ENCODE measurements at regions not wholly inside any gene's neighbourhood (a gene's known extent, or its start where the extent isn't known, plus 50 kb on each side); places are given as distances from the start of the nearest gene placed in this dataset.
"Not testable (repeated sequence)": the region's sequence is repeated elsewhere in the genome, so short reads cannot be mapped to it uniquely, and the experiment has no call there.

DNA sequence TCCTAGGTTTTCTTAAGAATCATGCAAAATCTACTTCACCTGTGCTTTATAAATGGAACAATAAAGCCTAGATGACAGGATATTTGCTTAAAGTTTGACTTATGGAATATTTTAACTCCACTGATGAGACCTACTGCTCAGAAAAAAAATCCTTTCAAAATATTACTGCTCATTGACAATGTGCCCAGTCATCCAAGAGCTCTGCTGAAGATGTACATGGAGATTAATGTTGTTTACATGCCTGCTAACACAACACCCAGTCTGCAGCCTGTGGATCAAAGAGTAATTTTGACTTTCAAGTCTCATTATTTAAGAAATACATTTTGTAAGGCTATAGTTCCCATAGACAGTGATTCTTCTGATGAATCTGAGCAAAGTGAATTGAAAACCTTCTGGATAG, 889.6 kb downstream of the CDH18 start:
- Mint-ChIP-seq H3K9me3 (peaks cover 10% of the 10 kb centered on the region in 2 donors), H3K27me3 (no peaks in the 10 kb centered on the region), H3K27ac (no peak overlapping the region), H3K4me1 (ENCODE audit: low read depth in 2 of 2) (no peaks in the 10 kb centered on the region), H3K36me3 (ENCODE audit: insufficient read depth) (no peaks in the 10 kb centered on the region), H3K4me3 (no peak overlapping the region)
- DNase-seq (no peak), ATAC-seq (replicated peaks) (no peak)

GRCh38 chr5:19099195-19099594, 888.8 kb downstream of the CDH18 start:
- peaks cover 6 to 10% of the 10 kb centered on the region in 2 donors for H3K9me3 Mint-ChIP-seq
- ATAC-seq (replicated peaks): no peak
- no peak for DNase-seq
- H3K36me3 Mint-ChIP-seq (ENCODE audit: insufficient read depth): no peaks in the 10 kb centered on the region
- H3K4me3 Mint-ChIP-seq: no peak overlapping the region
- H3K27me3 Mint-ChIP-seq: no peaks in the 10 kb centered on the region
- H3K27ac Mint-ChIP-seq: no peak overlapping the region
- H3K4me1 Mint-ChIP-seq (ENCODE audit: low read depth in 2 of 2): no peaks in the 10 kb centered on the region

DNA sequence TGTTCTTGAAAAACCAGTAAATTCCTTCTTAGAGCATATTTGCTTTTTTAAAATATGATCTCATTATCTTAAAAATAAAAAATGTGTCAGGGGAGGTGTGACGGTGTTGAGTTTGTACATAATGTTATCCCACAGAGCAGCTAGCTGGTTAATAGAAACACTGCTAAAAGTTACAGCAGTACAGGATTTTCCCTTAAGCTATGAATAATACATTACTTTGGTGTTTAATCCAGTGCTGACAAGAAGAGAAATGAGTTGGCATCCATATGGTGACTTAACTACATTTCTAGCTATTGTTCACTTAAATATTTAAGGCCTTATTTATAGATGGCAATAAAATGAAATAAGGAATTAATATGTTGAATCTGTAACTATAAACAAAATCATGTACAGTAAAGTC, 883.1 kb downstream of the CDH18 start:
- no peak overlapping the region for H3K27ac Mint-ChIP-seq
- ATAC-seq (replicated peaks) (no peak), DNase-seq (no peak)
- H3K9me3 Mint-ChIP-seq: peaks cover 10 to 16% of the 10 kb centered on the region in 2 donors
- H3K4me3 Mint-ChIP-seq: no peak overlapping the region
- no peaks in the 10 kb centered on the region for H3K4me1 Mint-ChIP-seq (ENCODE audit: low read depth in 2 of 2)
- H3K27me3 Mint-ChIP-seq: no peaks in the 10 kb centered on the region
- H3K36me3 Mint-ChIP-seq (ENCODE audit: insufficient read depth): no peaks in the 10 kb centered on the region

GRCh38 chr5:19122923-19123322, 865.1 kb downstream of the CDH18 start:
- ATAC-seq (replicated peaks) (no peak), DNase-seq (no peak)
- H3K27me3 Mint-ChIP-seq: no peaks in the 10 kb centered on the region
- H3K4me1 Mint-ChIP-seq (ENCODE audit: low read depth in 2 of 2): no peaks in the 10 kb centered on the region
- H3K4me3 Mint-ChIP-seq: no peak overlapping the region
- H3K27ac Mint-ChIP-seq: no peak overlapping the region
- H3K9me3 Mint-ChIP-seq: peaks cover 13 to 19% of the 10 kb centered on the region in 2 donors
- no peaks in the 10 kb centered on the region for H3K36me3 Mint-ChIP-seq (ENCODE audit: insufficient read depth)

- DNase-seq (no peak), ATAC-seq (replicated peaks) (no peak)
- Mint-ChIP-seq H3K27me3 (no peaks in the 10 kb centered on the region), H3K27ac (no peak overlapping the region), H3K9me3 (peaks cover 7 to 17% of the 10 kb centered on the region in 2 donors), H3K4me3 (no peak overlapping the region), H3K36me3 (ENCODE audit: insufficient read depth) (no peaks in the 10 kb centered on the region), H3K4me1 (ENCODE audit: low read depth in 2 of 2) (no peaks in the 10 kb centered on the region)
These were observed 861.9 kb downstream of the CDH18 start for GRCh38 chr5:19125956-19126713.

DNA sequence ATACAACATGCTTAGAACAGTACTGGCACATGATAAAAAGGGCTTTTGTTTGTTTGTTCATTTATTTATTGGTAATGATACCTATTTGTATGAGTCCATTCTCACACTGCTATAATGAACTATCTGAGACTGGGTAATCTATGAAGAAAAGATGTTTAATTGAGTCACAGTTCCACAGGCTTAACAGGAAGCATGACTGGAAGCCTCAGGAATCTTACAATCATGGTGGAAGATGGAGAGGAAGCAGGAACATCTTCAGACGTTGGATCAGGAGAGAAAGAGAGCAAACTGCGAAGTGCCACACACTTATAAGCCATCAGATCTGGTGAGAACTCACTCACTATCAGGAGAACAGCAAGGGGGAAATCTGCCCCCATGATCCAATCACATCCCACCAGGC, 847.7 kb downstream of the CDH18 start:
- Mint-ChIP-seq H3K36me3 (ENCODE audit: insufficient read depth) (no peaks in the 10 kb centered on the region), H3K4me1 (ENCODE audit: low read depth in 2 of 2) (no peaks in the 10 kb centered on the region), H3K9me3 (peaks cover 17 to 20% of the 10 kb centered on the region in 2 donors), H3K4me3 (no peak overlapping the region), H3K27me3 (no peaks in the 10 kb centered on the region), H3K27ac (no peak overlapping the region)
- DNase-seq (no peak), ATAC-seq (replicated peaks) (no peak)

GRCh38 chr5:19141937-19142524, 846.0 kb downstream of the CDH18 start:
- peaks cover 14 to 22% of the 10 kb centered on the region in 2 donors for H3K9me3 Mint-ChIP-seq
- H3K4me1 Mint-ChIP-seq (ENCODE audit: low read depth in 2 of 2); H3K27ac Mint-ChIP-seq; DNase-seq; H3K27me3 Mint-ChIP-seq; H3K36me3 Mint-ChIP-seq (ENCODE audit: insufficient read depth); H3K4me3 Mint-ChIP-seq; ATAC-seq (replicated peaks): not testable (repeated sequence)

DNA sequence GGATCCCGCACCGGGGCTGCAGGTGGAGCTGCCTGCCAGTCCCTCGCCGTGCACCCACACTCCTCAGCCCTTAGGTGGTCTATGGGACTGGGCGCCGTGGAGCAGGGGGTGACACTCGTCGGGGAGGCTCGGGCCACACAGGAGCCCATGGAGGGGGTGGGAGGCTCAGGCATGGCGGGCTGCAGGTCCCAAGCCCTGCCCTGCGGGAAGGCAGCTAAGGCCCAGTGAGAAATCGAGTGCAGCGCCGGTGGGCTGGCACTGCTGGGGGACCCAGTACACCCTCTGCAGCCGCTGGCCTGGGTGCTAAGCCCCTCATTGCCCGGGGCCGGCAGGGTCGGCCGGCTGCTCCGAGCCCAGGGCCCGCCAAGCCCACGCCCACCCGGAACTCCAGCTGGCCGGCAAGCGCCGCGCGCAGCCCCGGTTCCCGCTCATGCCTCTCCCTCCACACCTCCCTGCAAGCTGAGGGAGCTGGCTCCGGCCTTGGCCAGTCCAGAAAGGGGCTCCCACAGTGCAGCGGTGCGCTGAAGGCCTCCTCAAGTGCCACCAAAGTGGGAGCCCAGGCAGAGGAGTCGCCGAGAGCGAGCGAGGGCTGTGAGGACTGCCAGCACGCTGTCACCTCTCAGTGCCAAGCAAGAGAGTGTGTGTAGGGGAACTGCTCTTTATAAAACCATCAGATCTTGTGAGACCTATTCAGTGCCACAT, 845.1 kb downstream of the CDH18 start:
- not testable (repeated sequence) for H3K4me1 Mint-ChIP-seq (ENCODE audit: low read depth in 2 of 2)

DNA sequence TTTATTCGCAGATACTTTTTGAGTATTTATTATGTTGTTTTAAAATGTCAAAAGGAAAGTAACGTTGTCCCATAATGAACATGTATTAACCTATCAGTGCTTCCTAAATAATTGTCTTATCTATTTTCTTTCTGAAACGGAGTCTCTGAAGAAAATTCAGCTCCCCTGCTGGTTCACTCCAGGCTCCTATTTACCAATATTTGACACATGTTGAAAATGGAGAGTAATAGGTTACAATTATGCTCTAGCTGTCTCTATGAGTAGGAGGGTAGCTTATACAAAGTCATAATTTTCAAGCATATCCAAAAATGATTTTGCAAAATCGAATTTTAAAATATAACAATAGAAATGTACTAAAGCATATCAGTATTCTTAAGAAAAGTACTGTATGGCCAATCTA, 844.1 kb downstream of the CDH18 start:
- DNase-seq (no peak), ATAC-seq (replicated peaks) (no peak)
- H3K36me3 Mint-ChIP-seq (ENCODE audit: insufficient read depth): no peaks in the 10 kb centered on the region
- H3K4me1 Mint-ChIP-seq (ENCODE audit: low read depth in 2 of 2): no peaks in the 10 kb centered on the region
- H3K4me3 Mint-ChIP-seq: no peak overlapping the region
- no peaks in the 10 kb centered on the region for H3K27me3 Mint-ChIP-seq
- no peak overlapping the region for H3K27ac Mint-ChIP-seq
- peaks cover 14 to 24% of the 10 kb centered on the region in 2 donors for H3K9me3 Mint-ChIP-seq

More for the DNA sequence above, 845.1 kb downstream of the CDH18 start:
- H3K27me3 Mint-ChIP-seq; H3K27ac Mint-ChIP-seq; H3K4me3 Mint-ChIP-seq; ATAC-seq (replicated peaks); DNase-seq; H3K36me3 Mint-ChIP-seq (ENCODE audit: insufficient read depth): not testable (repeated sequence)
- H3K9me3 Mint-ChIP-seq: peaks cover 14 to 22% of the 10 kb centered on the region in 2 donors

DNA sequence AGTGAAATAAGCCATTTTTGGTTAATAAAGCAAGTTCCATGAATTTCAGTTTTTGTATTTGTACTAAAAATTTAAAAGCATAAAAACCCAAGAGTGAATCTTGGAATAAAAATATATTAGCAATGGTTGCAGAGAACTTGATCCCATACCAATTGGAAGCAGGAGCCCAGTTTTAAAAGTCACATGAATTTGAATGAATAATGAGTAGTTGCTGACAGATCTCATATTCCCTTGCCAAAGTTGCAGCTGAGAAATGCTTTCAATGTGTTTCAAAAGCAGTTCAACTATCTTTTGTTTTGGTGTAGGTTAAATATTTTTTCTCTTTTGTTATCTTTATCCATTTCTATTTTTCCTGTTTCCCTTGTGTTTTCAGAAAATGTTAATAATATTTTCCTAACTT, 818.6 kb downstream of the CDH18 start:
- DNase-seq (no peak), ATAC-seq (replicated peaks) (no peak)
- Mint-ChIP-seq H3K4me3 (no peak overlapping the region), H3K4me1 (ENCODE audit: low read depth in 2 of 2) (no peaks in the 10 kb centered on the region), H3K27me3 (no peaks in the 10 kb centered on the region), H3K27ac (no peak overlapping the region), H3K9me3 (no peaks in the 10 kb centered on the region), H3K36me3 (ENCODE audit: insufficient read depth) (peaks cover 3% of the 10 kb centered on the region)

DNA sequence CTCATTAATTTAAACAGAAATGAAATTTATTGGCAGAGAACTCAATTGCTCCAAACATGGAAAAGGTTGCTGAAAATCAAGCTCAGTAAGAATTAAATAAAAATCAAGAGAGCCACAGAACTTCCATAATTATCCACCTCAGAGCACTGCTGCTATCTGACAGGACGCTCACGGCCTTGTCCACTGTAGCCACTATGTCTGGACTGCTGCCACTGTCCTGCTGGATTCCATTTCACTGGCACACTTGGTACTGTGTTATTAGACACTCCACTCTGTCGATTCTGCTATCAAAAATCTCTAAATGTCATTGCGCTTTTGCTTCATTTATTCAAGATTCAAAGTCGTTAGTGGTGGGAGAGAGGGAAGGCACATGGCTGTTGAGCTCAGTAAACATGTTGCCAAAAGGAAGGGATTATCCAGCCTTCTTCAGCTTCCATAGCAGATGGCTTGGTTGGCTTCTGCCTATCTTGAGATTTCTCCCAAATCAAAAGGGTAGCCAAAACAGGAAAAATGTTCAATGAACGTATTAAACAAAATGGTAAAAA, 815.0 kb downstream of the CDH18 start:
- ATAC-seq (replicated peaks): no peak

GRCh38 chr5:19175776-19176570, 812.0 kb downstream of the CDH18 start:
- Mint-ChIP-seq H3K9me3 (no peaks in the 10 kb centered on the region), H3K27me3 (no peaks in the 10 kb centered on the region), H3K4me3 (no peak overlapping the region), H3K27ac (no peak overlapping the region), H3K4me1 (ENCODE audit: low read depth in 2 of 2) (no peaks in the 10 kb centered on the region), H3K36me3 (ENCODE audit: insufficient read depth) (no peaks in the 10 kb centered on the region)
- DNase-seq: no peak
- no peak for ATAC-seq (replicated peaks)

More for the DNA sequence above, 815.0 kb downstream of the CDH18 start:
- Mint-ChIP-seq H3K9me3 (no peaks in the 10 kb centered on the region), H3K4me1 (ENCODE audit: low read depth in 2 of 2) (no peaks in the 10 kb centered on the region), H3K27ac (no peak overlapping the region), H3K4me3 (no peak overlapping the region), H3K36me3 (ENCODE audit: insufficient read depth) (peaks cover 3% of the 10 kb centered on the region), H3K27me3 (no peaks in the 10 kb centered on the region)
- DNase-seq: no peak

- no peaks in the 10 kb centered on the region for H3K27me3 Mint-ChIP-seq
- ATAC-seq (replicated peaks): no peak
- H3K4me3 Mint-ChIP-seq: no peak overlapping the region
- H3K36me3 Mint-ChIP-seq (ENCODE audit: insufficient read depth): no peaks in the 10 kb centered on the region
- H3K4me1 Mint-ChIP-seq (ENCODE audit: low read depth in 2 of 2): no peaks in the 10 kb centered on the region
- no peak overlapping the region for H3K27ac Mint-ChIP-seq
- no peaks in the 10 kb centered on the region for H3K9me3 Mint-ChIP-seq
- DNase-seq: no peak
These were observed 808.4 kb downstream of the CDH18 start for GRCh38 chr5:19179571-19179970.

All from effector memory CD8-positive, alpha-beta T cell (primary cell).